OCI-LY3 (cell line): ENCODE measurements at regions not wholly inside any gene's neighbourhood (a gene's known extent, or its start where the extent isn't known, plus 50 kb on each side); places are given as distances from the start of the nearest gene placed in this dataset.

Experiments
- H2AFZ ChIP-seq: fragments of 200-600, 300-600 bp; shearing (Covaris generic); 2 replicates; pipeline ENCODE4 v1.6.0; 2014; ENCODE audit warnings: antibody characterized with exemption, low read depth, low read length
- H3K27ac ChIP-seq: fragments of 200-600, 300-600 bp; sonication (generic); 2 replicates; pipeline ENCODE4 v1.5.1; 2014; ENCODE audit warnings: mild to moderate bottlenecking, low read length, moderate library complexity, mixed read lengths
- H3K27me3 ChIP-seq: fragments of 200-600, 300-600 bp; sonication (generic); 2 replicates; pipeline ENCODE4 v1.6.1; 2014; ENCODE audit warnings: low read depth, low read length, mixed read lengths
- H3K36me3 ChIP-seq: fragments of 200-600, 300-600 bp; sonication (generic); replicated peaks from 2 replicates; pipeline ENCODE3; 2014; ENCODE audit warnings: low read depth, low read length, mixed read lengths
- H3K4me1 ChIP-seq: fragments of 300-600, 200-600 bp; sonication (generic); 2 replicates; pipeline ENCODE4 v1.6.1; 2014; ENCODE audit warnings: low read length, mixed read lengths
- H3K4me2 ChIP-seq: fragments of 200-600, 300-600 bp; sonication (generic); 2 replicates; pipeline ENCODE4 v1.6.1; 2014; ENCODE audit warnings: low read length, mixed read lengths
- H3K4me3 ChIP-seq: fragments of 300-600, 200-600 bp; sonication (generic); 2 replicates; pipeline ENCODE4 v1.5.1; 2014; ENCODE audit warnings: antibody characterized with exemption, mild to moderate bottlenecking, low read length, moderate library complexity
- H3K79me2 ChIP-seq: fragments of 300-600, 200-600 bp; shearing (Covaris generic); 2 replicates; pipeline ENCODE4 v1.6.1; 2014; ENCODE audit warnings: mild to moderate bottlenecking, low read length, mixed read lengths
- H3K9ac ChIP-seq: fragments of 300-600, 200-600 bp; shearing (Covaris generic); 2 replicates; pipeline ENCODE4 v1.6.0; 2014; ENCODE audit warnings: mild to moderate bottlenecking, low read length, moderate library complexity
- H3K9me3 ChIP-seq: fragments of 200-600, 300-600 bp; shearing (Covaris generic); 2 replicates; pipeline ENCODE4 v1.6.1; 2014; ENCODE audit warnings: low read length, mixed read lengths; ENCODE audit not compliant: insufficient read depth
- H4K20me1 ChIP-seq: fragments of 200-600, 300-600 bp; sonication (generic); 2 replicates; pipeline ENCODE4 v1.6.1; 2016; ENCODE audit warnings: low read length, mixed read lengths; ENCODE audit not compliant: insufficient read depth
- EZH2phosphoT487 ChIP-seq: fragments of 200-600 bp; shearing (Covaris generic); IDR thresholded peaks from 2 replicates; pipeline ENCODE4 v1.6.1; 2018; ENCODE audit warnings: antibody characterized with exemption, mixed run types, low read depth
- TF ChIP-seq, protein P1 (sequence below): fragments of 200-600, 300-600 bp; sonication (generic); IDR thresholded peaks from 2 replicates; pipeline ENCODE4 v1.5.1; 2014; ENCODE audit warnings: antibody characterized with exemption, low read length, low read depth

DNA sequence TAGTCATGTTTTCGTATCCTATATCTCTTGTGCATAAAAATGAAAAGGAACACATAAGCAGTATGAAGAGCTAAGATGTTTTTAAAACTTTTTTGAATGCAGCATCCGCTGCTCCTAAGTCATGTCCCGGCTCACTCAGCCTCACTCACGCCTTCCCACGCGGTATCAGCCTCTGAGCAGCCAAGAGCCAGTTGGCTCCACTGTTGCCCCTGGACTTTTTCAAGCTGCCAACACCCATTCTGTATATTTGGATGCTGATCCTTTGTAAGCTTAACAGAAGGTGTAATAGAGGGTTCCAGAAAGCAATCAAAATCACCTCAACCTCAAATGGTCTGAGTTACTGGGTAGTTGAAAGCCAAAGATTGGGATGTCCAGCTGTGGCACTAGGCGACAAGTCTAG lies 139.3 kb downstream of the TTLL2 start:
- no peak overlapping the region for H3K4me2 ChIP-seq
- no peaks in the 10 kb centered on the region for H3K4me1 ChIP-seq
- no peak overlapping the region for H3K9ac ChIP-seq
- H3K4me3 ChIP-seq: no peak overlapping the region
- H3K27ac ChIP-seq: no peak overlapping the region
- H3K9me3 ChIP-seq: no peaks in the 10 kb centered on the region
- TF ChIP-seq EZH2phosphoT487: no peak
- TF ChIP-seq, protein P1, sequence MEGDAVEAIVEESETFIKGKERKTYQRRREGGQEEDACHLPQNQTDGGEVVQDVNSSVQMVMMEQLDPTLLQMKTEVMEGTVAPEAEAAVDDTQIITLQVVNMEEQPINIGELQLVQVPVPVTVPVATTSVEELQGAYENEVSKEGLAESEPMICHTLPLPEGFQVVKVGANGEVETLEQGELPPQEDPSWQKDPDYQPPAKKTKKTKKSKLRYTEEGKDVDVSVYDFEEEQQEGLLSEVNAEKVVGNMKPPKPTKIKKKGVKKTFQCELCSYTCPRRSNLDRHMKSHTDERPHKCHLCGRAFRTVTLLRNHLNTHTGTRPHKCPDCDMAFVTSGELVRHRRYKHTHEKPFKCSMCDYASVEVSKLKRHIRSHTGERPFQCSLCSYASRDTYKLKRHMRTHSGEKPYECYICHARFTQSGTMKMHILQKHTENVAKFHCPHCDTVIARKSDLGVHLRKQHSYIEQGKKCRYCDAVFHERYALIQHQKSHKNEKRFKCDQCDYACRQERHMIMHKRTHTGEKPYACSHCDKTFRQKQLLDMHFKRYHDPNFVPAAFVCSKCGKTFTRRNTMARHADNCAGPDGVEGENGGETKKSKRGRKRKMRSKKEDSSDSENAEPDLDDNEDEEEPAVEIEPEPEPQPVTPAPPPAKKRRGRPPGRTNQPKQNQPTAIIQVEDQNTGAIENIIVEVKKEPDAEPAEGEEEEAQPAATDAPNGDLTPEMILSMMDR: no peak
- peaks cover 6% of the 10 kb centered on the region; the same call in 1 of the 2 replicates for H3K27me3 ChIP-seq
- H3K36me3 ChIP-seq: no peaks in the 10 kb centered on the region
- no peaks in the 10 kb centered on the region for H3K79me2 ChIP-seq
- no peaks in the 10 kb centered on the region for H4K20me1 ChIP-seq
- H2AFZ ChIP-seq: no peak overlapping the region

DNA sequence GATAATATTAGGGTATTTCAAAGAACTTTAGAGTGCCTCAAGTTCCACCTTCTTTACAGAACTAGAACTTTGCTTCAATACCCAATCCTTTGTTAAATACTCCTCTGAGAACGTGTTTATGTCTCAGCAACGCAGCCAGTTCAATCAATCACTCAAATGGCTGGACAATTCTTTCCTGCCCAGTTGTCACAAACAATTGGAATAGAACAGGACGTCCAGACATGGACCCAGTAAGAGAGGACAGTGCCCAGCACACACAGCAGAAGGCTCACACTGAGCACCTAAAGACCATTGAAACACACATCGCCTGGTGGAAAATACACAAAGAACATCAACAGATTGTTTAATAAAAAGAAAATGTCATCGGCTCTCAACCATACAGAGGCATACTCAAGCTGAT lies 140.6 kb downstream of the TTLL2 start:
- H3K27me3 ChIP-seq: peaks cover 2% of the 10 kb centered on the region; the same call in 1 of the 2 replicates
- no peak overlapping the region for H2AFZ ChIP-seq
- H3K4me1 ChIP-seq: no peaks in the 10 kb centered on the region
- H3K4me3 ChIP-seq: no peak overlapping the region
- TF ChIP-seq, protein P1: no peak
- no peak for TF ChIP-seq EZH2phosphoT487
- H3K27ac ChIP-seq: no peak overlapping the region
- H3K9me3 ChIP-seq: no peaks in the 10 kb centered on the region
- H3K36me3 ChIP-seq: no peaks in the 10 kb centered on the region
- no peaks in the 10 kb centered on the region for H3K79me2 ChIP-seq
- H3K9ac ChIP-seq: no peak overlapping the region
- no peak overlapping the region for H3K4me2 ChIP-seq
- H4K20me1 ChIP-seq: no peaks in the 10 kb centered on the region

DNA sequence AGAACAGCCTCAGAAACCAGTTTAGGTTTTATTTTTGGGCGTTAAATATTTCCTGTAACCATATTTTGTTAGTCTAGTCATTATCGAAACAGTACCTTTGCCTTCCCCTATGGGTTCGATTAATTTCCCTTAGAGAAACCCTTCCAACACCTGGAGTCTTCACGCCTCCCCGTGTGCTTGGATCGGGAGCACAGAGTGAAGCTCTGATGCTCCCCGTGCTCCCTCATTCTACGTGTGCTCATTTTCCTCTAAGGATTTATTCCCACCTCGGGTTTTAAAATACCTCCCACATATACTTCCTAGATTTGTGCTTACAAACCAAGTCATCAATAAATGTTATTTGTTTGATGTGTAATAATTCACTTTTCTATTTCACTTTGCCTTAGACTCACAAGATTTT lies 142.4 kb downstream of the TTLL2 start:
- Histone ChIP-seq H3K4me1 (no peaks in the 10 kb centered on the region), H3K36me3 (no peaks in the 10 kb centered on the region), H3K4me2 (no peak overlapping the region), H3K79me2 (no peaks in the 10 kb centered on the region), H3K9me3 (no peaks in the 10 kb centered on the region), H3K27me3 (no peaks in the 10 kb centered on the region), H3K4me3 (no peak overlapping the region), H2AFZ (no peak overlapping the region), H3K27ac (no peak overlapping the region), H4K20me1 (no peaks in the 10 kb centered on the region), H3K9ac (no peak overlapping the region)
- TF ChIP-seq, protein P1: no peak
- TF ChIP-seq EZH2phosphoT487: no peak

DNA sequence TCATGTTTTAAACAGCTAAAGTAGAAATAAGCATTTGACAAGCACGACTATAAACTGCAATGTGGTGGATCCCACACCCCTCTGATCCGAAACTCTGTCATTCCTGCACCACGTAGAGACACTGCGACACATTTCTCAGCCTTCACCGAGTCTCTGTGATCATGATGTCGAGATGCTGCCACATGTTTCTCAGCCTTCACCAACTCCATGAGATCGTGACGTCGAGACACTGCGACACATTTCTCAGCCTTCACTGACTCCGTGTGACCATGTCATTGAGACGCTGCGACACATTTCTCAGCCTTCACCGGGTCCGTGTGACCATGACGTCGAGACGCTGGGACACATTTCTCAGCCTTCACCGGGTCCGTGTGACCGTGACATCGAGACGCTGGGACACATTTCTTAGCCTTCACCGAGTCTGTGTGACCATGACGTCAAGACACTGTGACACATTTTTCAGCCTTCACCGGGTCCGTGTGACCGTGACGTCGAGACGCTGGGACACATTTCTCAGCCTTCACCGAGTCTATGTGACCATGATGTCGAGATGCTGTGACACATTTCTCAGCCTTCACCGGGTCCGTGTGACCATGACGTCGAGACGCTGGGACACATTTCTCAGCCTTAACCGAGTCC lies 143.0 kb downstream of the TTLL2 start:
- H3K9me3 ChIP-seq: no peaks in the 10 kb centered on the region
- TF ChIP-seq, protein P1: no peak
- no peak for TF ChIP-seq EZH2phosphoT487
- H3K9ac ChIP-seq: no peak overlapping the region
- no peak overlapping the region for H2AFZ ChIP-seq
- H3K4me3 ChIP-seq: no peak overlapping the region
- H3K27me3 ChIP-seq: no peaks in the 10 kb centered on the region
- H3K4me2 ChIP-seq: no peak overlapping the region
- H4K20me1 ChIP-seq: no peaks in the 10 kb centered on the region
- no peak overlapping the region for H3K27ac ChIP-seq
- no peaks in the 10 kb centered on the region for H3K4me1 ChIP-seq
- H3K79me2 ChIP-seq: no peaks in the 10 kb centered on the region
- no peaks in the 10 kb centered on the region for H3K36me3 ChIP-seq
